ENCODE measurements at regions not wholly inside any gene's neighbourhood (a gene's known extent, or its start where the extent isn't known, plus 50 kb on each side); places are given as distances from the start of the nearest gene placed in this dataset.

DNA sequence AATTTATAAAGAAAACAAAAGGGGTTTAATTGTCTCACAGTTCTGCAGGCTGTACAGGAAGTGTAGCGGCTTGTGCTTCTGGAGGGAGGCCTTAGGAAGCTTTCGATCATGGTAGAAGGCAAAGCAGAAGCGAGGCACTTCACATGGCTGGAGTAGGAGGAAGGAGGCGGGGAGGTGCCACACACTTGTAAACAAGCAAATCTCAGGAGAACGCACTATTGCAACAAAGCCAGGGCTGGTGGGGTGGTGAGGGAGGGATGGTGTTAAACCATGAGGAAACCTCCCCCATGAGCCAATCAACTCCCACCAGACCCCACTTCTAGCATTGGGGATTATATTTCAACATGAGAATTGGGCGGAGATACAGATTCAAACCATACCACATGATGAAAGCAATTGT is 1116.3 kb downstream of the FAT4 start:
- in situ Hi-C loops (cut with HindIII; ENCODE audit: low pct_ligation_motif_present, low pct_unique_long_range_greater_than_20kb, low sequenced_read_pairs): no loop called here
- DNase-seq: no peak

DNA sequence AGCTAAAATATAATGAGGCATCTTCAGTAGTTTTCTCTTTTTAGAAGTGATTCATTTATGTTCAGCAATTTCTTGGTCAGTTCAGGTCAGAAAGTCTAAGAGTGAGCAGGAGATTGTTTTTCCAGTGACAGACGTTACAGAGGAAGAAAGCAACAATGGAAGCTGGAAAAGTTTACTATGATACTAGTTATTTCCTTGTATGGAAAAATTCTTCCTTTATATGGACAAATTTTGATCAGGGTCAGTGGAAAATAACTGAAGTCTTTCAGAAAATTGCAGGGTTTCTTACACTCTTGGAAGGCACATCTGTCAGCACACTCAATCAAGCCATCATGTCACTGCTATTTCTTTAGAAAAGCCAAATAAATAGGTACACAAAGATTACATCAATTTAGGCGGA is 1120.7 kb downstream of the FAT4 start:
- in situ Hi-C loops (cut with HindIII; ENCODE audit: low pct_ligation_motif_present, low pct_unique_long_range_greater_than_20kb, low sequenced_read_pairs): no loop called here
- DNase-seq: no peak

DNA sequence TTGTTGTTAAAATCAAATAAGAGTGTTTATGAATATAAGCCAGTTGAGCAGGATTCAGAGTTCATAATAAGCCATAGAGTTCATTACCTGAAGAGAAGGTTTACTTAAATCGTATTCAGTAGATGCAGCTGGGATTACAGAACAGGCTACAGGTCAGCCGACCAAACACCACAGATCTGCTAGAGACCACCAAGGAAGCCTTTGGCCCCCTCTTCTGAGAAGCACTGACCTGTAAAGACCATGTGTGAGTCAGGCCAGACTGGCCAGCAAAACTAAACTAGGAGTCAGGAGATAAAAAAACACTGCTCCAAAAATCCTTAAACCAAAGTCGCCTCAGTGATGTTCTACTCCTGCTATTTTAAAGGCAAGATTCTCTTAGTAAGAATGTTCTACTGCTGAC is 1125.5 kb downstream of the FAT4 start:
- in situ Hi-C loops (cut with HindIII; ENCODE audit: low pct_ligation_motif_present, low pct_unique_long_range_greater_than_20kb, low sequenced_read_pairs): no loop called here
- no peak for DNase-seq

DNA sequence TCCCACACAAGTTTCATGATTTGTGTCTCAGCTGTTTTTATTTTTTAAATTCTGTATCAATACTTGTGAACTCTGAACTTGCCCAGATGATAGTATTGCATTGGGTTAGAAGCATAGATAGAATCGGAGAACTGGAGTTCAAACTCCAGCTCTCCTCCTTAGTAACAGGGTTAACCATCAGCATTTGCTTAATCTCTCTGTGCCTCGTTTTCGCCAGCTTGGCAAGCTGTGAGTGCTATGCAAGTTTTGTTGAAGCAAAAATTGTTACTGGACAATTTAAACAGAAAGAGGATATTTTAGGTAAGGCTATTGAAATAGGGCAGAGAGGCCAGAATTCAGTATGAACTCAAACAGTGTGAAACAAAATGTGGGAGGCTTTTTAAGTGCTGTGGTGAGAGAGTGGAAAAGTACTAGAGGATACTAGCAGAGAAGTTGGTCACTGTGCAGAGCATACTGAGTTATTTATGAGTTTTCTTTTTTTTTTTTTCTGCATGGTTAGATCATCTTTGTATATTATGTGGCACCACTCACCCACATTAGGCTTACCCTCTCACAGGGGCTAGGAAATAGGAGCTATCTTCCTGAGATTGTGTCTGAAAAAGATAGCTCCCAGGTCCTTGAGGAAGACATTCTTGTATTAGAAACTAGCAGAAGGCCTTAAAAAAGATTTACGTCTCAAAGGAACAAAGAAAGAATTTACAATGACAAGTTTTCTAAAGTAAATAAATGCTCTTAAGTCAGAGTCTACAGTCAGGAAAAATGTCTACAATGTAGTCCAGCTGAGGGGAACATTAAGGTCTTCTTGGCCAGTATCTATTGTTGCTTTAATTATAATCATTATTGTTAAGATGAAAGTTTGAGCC is 1126.6 kb downstream of the FAT4 start:
- in situ Hi-C loops (cut with HindIII; ENCODE audit: low pct_ligation_motif_present, low pct_unique_long_range_greater_than_20kb, low sequenced_read_pairs): no loop called here
- DNase-seq: no peak

DNA sequence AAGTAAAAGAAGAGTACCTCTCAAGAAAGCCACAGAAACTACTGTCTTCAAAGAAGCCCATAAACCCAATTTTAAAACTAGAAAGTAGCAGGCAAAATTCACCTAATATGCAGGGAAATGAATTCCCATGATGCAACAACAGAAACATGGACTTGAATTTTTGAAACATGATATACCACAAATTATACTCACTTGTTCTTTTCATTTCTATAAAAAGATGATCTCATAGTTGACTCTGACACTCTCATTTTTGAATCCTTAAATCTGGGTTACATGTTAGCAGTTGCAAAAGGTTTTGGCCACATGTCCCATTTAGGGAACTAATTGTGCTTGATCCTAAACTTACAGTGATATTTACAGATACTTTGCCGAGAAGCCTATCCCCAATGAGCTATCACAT is 1130.8 kb downstream of the FAT4 start:
- DNase-seq: no peak
- in situ Hi-C loops (cut with HindIII; ENCODE audit: low pct_ligation_motif_present, low pct_unique_long_range_greater_than_20kb, low sequenced_read_pairs): no loop called here

DNA sequence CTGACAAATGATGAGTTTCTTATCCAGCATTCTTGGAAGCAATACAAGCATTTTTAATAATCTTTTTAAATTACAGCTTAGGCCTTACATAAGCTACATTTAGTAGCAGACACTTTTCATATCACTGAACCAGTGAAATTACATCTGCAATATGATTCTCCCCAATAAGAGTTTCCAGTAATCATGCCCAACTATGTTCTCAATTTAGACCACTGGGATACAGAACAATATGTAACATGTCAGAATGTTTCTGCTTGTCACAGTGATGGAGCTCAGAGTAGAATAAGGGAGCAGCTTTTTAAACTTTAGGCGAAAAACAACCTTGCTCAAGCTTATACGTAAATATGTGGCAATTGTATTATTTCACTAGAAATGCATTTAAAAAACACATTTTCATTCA is 1132.2 kb downstream of the FAT4 start:
- in situ Hi-C loops (cut with HindIII; ENCODE audit: low pct_ligation_motif_present, low pct_unique_long_range_greater_than_20kb, low sequenced_read_pairs): no loop called here

DNA sequence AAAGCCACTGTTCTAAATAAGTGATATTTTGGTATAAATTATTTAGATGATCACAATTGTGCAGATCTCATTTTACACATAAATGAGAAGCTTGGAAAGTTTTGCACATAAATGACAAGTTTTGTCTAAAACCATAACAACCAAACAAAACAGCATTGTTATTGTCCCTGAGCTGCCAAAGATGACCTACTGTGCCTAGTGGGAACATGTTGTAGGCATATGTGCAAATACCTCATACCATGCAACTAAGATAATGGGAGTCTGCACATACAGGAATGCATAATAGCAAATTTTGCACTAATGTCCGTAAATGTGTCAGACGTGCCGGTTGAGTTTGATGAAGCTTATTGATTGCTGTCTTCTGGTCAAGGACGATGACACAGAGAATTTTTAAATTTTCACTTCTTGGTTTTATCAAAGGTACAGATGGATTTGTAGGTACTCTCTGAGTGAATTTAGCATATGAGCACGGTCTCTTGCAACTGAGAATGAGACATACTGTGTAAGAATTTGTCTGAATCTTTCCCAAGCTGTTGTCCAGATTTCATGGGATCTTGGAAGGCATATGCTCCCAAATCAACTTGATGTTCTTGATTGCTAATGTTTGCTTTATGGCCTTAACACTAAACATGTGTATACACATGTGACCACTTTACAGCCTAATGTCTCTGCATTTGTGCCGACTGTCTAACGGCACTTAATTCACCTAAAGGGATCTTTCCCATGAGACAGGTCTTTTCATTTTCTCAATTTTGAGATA is 1133.5 kb downstream of the FAT4 start:
- DNase-seq: no peak
- in situ Hi-C loops (cut with HindIII; ENCODE audit: low pct_ligation_motif_present, low pct_unique_long_range_greater_than_20kb, low sequenced_read_pairs): no loop called here

More for the DNA sequence above, 1132.2 kb downstream of the FAT4 start:
- no peak for DNase-seq

DNA sequence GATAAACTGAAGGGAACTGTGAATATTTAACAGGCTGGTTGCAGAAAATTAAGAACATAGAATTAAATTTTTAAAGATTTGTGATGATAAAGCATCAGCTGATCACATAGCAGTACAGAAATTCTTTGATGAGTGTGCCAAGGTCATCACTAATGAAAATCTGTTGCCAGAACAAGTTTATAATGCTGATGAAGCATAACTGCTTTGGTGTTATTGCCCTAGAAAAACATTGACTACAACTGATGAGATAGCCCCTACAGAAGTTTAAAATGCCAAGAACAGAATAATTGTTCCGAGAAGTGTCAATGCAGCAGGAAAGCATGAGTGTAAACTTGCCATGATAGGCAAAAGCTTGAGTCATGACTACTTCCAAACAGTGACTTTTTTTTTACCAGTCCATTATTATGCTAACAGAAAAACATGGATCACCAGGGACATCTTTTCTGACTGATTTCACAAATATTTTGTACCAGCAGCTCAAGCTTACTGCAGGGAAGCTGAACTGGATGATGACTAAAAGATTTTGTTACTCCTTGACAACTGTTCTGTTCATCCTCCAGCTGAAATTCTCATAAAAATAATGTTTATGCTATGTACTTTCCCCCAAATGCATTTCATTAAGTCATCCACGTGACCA is 1136.6 kb downstream of the FAT4 start:
- in situ Hi-C loops (cut with HindIII; ENCODE audit: low pct_ligation_motif_present, low pct_unique_long_range_greater_than_20kb, low sequenced_read_pairs): no loop called here
- no peak for DNase-seq

DNA sequence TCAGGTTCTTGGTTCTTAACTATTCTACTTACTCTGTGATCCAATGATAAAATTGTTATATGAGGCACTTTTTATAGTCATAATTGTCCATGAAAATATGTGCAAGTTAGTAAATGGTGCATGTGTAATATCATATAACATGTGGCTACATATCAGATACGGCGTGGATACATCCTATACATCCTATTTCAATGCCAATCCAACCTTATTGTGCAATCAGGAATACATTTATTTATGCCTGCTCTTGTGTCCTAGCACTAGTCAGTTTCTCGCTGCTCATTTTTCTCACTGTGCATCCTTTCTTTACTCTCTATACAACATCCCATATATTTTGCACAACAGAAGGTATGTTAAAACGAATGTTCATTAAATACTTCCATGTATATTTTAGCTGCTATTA is 1141.1 kb downstream of the FAT4 start:
- in situ Hi-C loops (cut with HindIII; ENCODE audit: low pct_ligation_motif_present, low pct_unique_long_range_greater_than_20kb, low sequenced_read_pairs): no loop called here
- DNase-seq: no peak

DNA sequence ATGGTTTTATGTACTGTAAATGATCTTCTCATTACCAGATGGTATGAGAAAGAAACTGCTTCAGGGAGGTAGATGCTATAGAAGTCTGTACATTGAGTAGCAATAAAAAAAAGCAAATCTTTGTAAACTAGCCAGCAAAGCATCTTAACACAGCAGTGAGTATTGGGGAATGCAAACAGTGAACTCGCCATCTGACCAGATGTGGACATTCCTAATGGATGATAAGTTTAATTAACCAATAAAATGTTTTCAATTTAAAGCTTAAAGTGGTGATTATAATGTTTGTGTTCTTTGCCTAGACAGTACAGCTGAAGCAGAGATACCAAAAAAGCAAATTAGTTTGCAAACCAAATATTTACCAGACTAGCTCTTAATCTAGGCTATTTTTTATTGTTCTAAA is 1144.2 kb downstream of the FAT4 start:
- in situ Hi-C loops (cut with HindIII; ENCODE audit: low pct_ligation_motif_present, low pct_unique_long_range_greater_than_20kb, low sequenced_read_pairs): no loop called here
- no peak for DNase-seq

DNA sequence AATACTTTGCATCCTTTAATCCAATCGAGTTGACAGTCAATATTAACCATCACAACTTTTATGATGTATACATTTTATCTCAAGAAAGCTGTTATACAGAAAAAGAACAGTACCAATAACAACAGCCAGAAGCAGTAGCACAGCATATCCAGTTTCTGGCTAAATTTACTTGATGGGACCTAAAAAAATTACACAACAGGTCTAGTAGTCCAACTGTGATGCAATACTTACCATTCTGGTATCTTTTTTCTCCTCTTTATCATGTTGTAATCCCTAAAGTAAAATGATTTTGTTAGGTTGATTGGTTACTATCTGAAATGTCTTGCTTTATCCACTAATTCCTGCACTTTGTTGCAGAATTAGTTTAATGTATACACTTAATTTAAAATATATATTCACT is 1150.6 kb downstream of the FAT4 start:
- in situ Hi-C loops (cut with HindIII; ENCODE audit: low pct_ligation_motif_present, low pct_unique_long_range_greater_than_20kb, low sequenced_read_pairs): no loop called here
- no peak for DNase-seq

DNA sequence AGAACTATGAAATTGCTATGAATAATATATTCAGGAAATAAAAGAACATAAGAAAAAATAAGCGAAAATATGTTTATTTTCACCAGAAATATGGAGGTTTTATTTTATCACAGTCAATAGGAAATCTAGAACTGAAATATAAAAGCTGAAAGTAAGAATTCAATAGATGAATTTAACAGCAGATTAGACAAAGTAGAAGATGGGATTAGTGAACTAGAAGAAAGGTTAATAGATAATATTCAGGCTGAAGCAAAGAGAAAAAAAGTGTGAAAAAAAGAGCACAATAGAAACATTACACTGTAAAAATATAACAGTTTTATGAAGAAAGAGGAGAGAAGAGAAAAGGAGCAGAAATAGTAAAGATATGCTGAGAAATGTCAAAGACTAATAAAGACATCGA is 1152.1 kb downstream of the FAT4 start:
- no peak for DNase-seq
- in situ Hi-C loops (cut with HindIII; ENCODE audit: low pct_ligation_motif_present, low pct_unique_long_range_greater_than_20kb, low sequenced_read_pairs): no loop called here

DNA sequence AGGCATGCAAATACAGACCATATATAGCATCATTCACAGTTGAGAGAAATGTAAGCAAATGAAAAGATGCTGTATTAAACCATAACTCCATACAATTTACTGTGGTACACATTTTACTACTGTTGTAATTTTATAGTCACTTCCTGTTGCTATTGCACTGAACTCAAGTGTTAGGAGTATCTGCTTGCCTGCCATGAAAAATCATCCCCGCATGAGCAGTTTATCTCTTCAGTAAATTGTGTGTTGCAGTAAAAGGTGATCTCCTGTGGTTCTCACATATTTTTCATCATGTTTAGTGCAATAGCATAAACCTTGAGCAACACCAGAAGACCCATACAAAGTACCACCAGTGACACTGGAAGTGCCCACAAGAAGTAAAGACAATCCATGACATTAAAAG is 1153.4 kb downstream of the FAT4 start:
- DNase-seq: no peak
- in situ Hi-C loops (cut with HindIII; ENCODE audit: low pct_ligation_motif_present, low pct_unique_long_range_greater_than_20kb, low sequenced_read_pairs): no loop called here

DNA sequence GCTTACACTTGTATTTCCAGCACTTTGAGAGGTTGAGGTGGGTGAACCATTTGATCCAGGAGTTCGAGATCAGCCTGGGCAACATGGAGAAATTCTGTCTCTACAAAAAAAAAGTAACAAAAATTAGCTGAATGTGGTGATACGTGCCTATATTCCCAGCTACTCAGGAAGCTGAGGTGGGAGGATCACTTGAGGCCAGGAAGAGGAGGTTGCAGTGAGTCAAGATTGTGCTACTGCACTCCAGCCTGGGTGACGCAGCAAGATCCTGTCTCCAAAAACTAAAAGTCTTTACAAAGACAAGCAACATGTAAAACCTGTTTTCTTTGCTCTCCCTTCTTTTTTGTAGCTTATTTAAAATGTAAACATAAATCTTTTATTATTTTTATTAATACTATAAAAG is 1156.1 kb downstream of the FAT4 start:
- DNase-seq: no peak
- in situ Hi-C loops (cut with HindIII; ENCODE audit: low pct_ligation_motif_present, low pct_unique_long_range_greater_than_20kb, low sequenced_read_pairs): no loop called here

DNA sequence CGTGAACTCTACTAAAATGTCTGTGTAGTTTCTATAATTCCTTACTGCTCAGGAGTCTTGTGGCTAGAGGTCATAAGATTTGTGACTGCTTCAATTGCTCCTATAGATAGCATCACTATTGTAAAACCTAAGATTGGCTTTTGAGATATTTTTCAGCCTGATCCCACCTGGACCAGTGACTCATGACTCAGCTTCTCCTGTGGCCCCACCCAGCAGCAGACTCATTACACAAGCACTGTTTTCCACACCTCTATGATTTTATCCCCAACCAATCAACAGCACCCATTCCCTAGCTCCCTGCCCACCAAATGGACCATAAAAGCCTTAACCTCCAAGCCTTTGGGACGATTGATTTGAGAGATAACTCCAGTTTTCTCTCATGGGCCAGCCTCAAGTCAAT is 1157.0 kb upstream of the INTU start:
- no peak for DNase-seq
- in situ Hi-C loops (cut with HindIII; ENCODE audit: low pct_ligation_motif_present, low pct_unique_long_range_greater_than_20kb, low sequenced_read_pairs): no loop called here

DNA sequence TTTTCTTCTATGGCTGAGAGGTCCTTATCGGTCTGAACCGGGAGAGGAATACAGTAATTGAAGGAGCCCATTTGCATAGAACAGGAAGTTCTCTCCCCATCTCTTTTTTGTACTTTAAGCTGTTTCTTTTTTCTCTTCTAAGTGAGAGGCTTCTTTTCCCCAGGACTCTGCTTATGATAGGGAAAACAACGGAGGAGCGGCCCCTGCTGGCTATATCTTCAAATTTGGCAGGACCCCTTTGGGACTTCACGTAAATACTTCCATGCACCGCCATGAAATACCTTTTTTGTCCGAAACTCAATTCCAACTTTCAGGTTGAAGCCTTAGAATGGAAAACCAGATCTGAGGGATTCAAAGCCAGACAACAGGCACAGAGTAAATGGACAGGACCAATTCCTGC is 1153.0 kb upstream of the INTU start:
- in situ Hi-C loops (cut with HindIII; ENCODE audit: low pct_ligation_motif_present, low pct_unique_long_range_greater_than_20kb, low sequenced_read_pairs): no loop called here
- DNase-seq: no peak

DNA sequence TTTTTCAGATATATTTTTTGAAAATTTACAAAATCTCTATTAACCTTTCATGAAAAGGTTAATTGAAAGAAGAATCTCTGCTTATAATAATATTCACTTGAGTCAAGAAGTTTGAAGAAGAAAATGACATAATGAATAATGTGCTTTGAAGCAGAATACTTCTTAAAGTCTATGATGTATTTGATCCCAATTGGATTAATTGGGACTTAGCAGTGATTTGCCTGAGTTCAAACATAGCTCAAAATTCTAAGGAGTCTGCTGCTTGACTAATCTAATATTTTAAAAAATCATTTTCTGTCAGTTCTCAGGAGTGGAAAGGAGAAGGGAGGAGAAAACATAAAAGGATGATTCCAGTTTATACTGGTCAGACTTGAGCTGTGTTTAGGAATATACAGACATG is 1150.4 kb upstream of the INTU start:
- in situ Hi-C loops (cut with HindIII; ENCODE audit: low pct_ligation_motif_present, low pct_unique_long_range_greater_than_20kb, low sequenced_read_pairs): no loop called here
- DNase-seq: no peak

DNA sequence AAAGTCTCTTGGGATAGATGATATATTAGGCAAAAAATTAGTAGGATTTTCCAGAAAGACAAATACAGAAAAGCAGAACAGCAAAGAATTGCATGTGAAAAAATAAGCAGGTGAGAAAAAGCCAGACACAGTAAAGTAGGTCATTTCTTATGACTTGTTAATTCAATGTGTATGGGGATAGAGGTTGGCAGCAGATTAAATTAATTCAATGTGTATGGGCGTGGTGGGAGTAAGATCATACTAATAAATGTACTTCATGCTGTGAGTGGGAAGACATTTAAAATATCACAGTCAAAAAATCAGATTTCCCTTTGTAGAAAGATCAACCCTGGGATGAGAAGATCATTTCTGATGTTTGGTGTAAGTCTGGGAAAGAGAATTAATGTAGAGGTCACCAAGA is 1146.4 kb upstream of the INTU start:
- in situ Hi-C loops (cut with HindIII; ENCODE audit: low pct_ligation_motif_present, low pct_unique_long_range_greater_than_20kb, low sequenced_read_pairs): no loop called here
- DNase-seq: no peak

DNA sequence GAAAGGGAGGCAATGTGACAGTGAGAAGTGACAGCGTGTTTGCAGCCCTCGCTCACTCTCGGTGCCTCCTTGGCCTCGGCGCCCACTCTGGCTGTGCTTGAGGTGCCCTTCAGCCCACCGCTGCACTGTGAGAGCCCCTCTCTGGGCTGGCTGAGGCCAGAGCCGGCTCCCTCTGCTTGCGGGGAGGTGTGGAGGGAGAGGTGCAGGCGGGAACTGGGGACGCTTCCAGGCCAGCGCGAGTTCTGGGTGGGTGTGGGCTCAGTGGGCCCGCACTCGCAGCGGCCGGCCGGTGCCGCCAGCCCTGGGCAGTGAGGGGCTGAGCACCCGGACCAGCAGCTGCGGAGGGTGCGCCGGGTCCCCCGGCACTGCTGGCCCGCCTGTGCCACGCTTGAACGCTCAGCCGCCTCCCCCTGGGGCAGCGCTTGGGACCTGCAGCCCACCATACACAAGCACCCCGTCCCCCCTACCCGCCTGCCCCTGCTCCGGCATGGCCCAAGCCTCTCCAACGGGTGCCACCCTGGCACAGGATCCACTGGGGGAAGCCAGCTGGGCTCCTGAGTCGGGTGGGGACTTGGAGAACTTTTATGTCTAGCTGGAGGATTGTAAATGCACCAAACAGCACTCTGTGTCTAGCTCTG is 1142.8 kb upstream of the INTU start:
- DNase-seq: no peak
- in situ Hi-C loops (cut with HindIII; ENCODE audit: low pct_ligation_motif_present, low pct_unique_long_range_greater_than_20kb, low sequenced_read_pairs): no loop called here
